ENCODE measurements at regions not wholly inside any gene's neighbourhood (a gene's known extent, or its start where the extent isn't known, plus 50 kb on each side); places are given as distances from the start of the nearest gene placed in this dataset.

- DNase-seq (ENCODE audit: extremely low read depth, low read depth, low spot score), result no peak
Observed at GRCh38 chr5:29382780-29383179, 1810.7 kb upstream of the CDH6 start.

GRCh38 chr5:29380029-29380428, 1813.5 kb upstream of the CDH6 start:
- no peak for DNase-seq (ENCODE audit: extremely low read depth, low read depth, low spot score)

GRCh38 chr5:29379619-29380018, 1813.9 kb upstream of the CDH6 start:
- DNase-seq (ENCODE audit: extremely low read depth, low read depth, low spot score), result no peak

- no peak for DNase-seq (ENCODE audit: extremely low read depth, low read depth, low spot score)
Observed at GRCh38 chr5:29378104-29378503, 1815.4 kb upstream of the CDH6 start.

- DNase-seq (ENCODE audit: extremely low read depth, low read depth, low spot score), result no peak
Observed at GRCh38 chr5:29370248-29370647, 1823.2 kb upstream of the CDH6 start.

GRCh38 chr5:29367176-29367833, 1826.2 kb upstream of the CDH6 start:
- no peak for DNase-seq (ENCODE audit: extremely low read depth, low read depth, low spot score)

- DNase-seq (ENCODE audit: extremely low read depth, low read depth, low spot score), result no peak
Observed at GRCh38 chr5:29351170-29351569, 1842.3 kb upstream of the CDH6 start.

GRCh38 chr5:29337030-29337429, 1856.5 kb upstream of the CDH6 start:
- no peak for DNase-seq (ENCODE audit: extremely low read depth, low read depth, low spot score)

- no peak for DNase-seq (ENCODE audit: extremely low read depth, low read depth, low spot score)
Observed at GRCh38 chr5:29321591-29321990, 1871.9 kb upstream of the CDH6 start.

- DNase-seq (ENCODE audit: extremely low read depth, low read depth, low spot score), result no peak
Observed at GRCh38 chr5:29309359-29309758, 1884.1 kb upstream of the CDH6 start.

- no peak for DNase-seq (ENCODE audit: extremely low read depth, low read depth, low spot score)
Observed at GRCh38 chr5:29307478-29307877, 1886.0 kb upstream of the CDH6 start.

- no peak for DNase-seq (ENCODE audit: extremely low read depth, low read depth, low spot score)
Observed at GRCh38 chr5:29304545-29304944, 1888.9 kb upstream of the CDH6 start.

GRCh38 chr5:29296548-29296947, 1896.9 kb upstream of the CDH6 start:
- DNase-seq (ENCODE audit: extremely low read depth, low read depth, low spot score), result no peak

- DNase-seq (ENCODE audit: extremely low read depth, low read depth, low spot score), result no peak
Observed at GRCh38 chr5:29277642-29278041, 1915.8 kb upstream of the CDH6 start.

- DNase-seq (ENCODE audit: extremely low read depth, low read depth, low spot score), result no peak
Observed at GRCh38 chr5:29276371-29276770, 1917.1 kb upstream of the CDH6 start.

- DNase-seq (ENCODE audit: extremely low read depth, low read depth, low spot score), result no peak
Observed at GRCh38 chr5:29263915-29264351, 1929.6 kb upstream of the CDH6 start.

- no peak for DNase-seq (ENCODE audit: extremely low read depth, low read depth, low spot score)
Observed at GRCh38 chr5:29262339-29263123, 1931.0 kb upstream of the CDH6 start.

- no peak for DNase-seq (ENCODE audit: extremely low read depth, low read depth, low spot score)
Observed at GRCh38 chr5:29261213-29261612, 1932.3 kb upstream of the CDH6 start.

GRCh38 chr5:29252390-29252789, 1941.1 kb upstream of the CDH6 start:
- DNase-seq (ENCODE audit: extremely low read depth, low read depth, low spot score), result no peak

- no peak for DNase-seq (ENCODE audit: extremely low read depth, low read depth, low spot score)
Observed at GRCh38 chr5:29247346-29248028, 1946.0 kb upstream of the CDH6 start.

- no peak for DNase-seq (ENCODE audit: extremely low read depth, low read depth, low spot score)
Observed at GRCh38 chr5:29240379-29240778, 1953.1 kb upstream of the CDH6 start.

- DNase-seq (ENCODE audit: extremely low read depth, low read depth, low spot score), result no peak
Observed at GRCh38 chr5:29239606-29240005, 1953.9 kb upstream of the CDH6 start.

Data from glomerular endothelial cell (primary cell).